Inferior parietal cortex (tissue), 1 donor: ENCODE measurements at regions not wholly inside any gene's neighbourhood (a gene's known extent, or its start where the extent isn't known, plus 50 kb on each side); places are given as distances from the start of the nearest gene placed in this dataset.
"Not testable (repeated sequence)": the region's sequence is repeated elsewhere in the genome, so short reads cannot be mapped to it uniquely, and the experiment has no call there.

Experiments
- DNase-seq: peaks from one replicate; pipeline ENCODE4 v3.0.0-alpha.2; 2016; ENCODE audit errors: extremely low spot score

- DNase-seq: not testable (repeated sequence)
These were observed 310.9 kb upstream of the IZUMO3 start for GRCh38 chr9:24856601-24857000.

GRCh38 chr9:24846248-24846912, 300.7 kb upstream of the IZUMO3 start:
- DNase-seq: no peak

GRCh38 chr9:24844217-24844616, 298.5 kb upstream of the IZUMO3 start:
- DNase-seq: no peak

- no peak for DNase-seq
These were observed 296.3 kb upstream of the IZUMO3 start for GRCh38 chr9:24841993-24842392.

- DNase-seq: no peak
These were observed 286.6 kb upstream of the IZUMO3 start for GRCh38 chr9:24832307-24832706.

GRCh38 chr9:24828687-24829086, 283.0 kb upstream of the IZUMO3 start:
- DNase-seq: no peak

GRCh38 chr9:24824607-24825006, 278.9 kb upstream of the IZUMO3 start:
- no peak for DNase-seq

GRCh38 chr9:24820196-24820595, 274.5 kb upstream of the IZUMO3 start:
- DNase-seq: no peak

GRCh38 chr9:24817756-24818155, 272.1 kb upstream of the IZUMO3 start:
- DNase-seq: no peak

GRCh38 chr9:24816006-24816405, 270.3 kb upstream of the IZUMO3 start:
- no peak for DNase-seq

- no peak for DNase-seq
These were observed 255.6 kb upstream of the IZUMO3 start for GRCh38 chr9:24801344-24801743.

GRCh38 chr9:24793787-24794186, 248.1 kb upstream of the IZUMO3 start:
- no peak for DNase-seq

GRCh38 chr9:24776226-24776625, 230.5 kb upstream of the IZUMO3 start:
- no peak for DNase-seq

- not testable (repeated sequence) for DNase-seq
These were observed 228.5 kb upstream of the IZUMO3 start for GRCh38 chr9:24774199-24774598.

- no peak for DNase-seq
These were observed 220.4 kb upstream of the IZUMO3 start for GRCh38 chr9:24766081-24766480.

- no peak for DNase-seq
These were observed 219.5 kb upstream of the IZUMO3 start for GRCh38 chr9:24765025-24765756.

GRCh38 chr9:24738421-24738961, 192.8 kb upstream of the IZUMO3 start:
- DNase-seq: no peak

GRCh38 chr9:24731754-24732153, 186.1 kb upstream of the IZUMO3 start:
- DNase-seq: no peak

GRCh38 chr9:24721621-24722020, 175.9 kb upstream of the IZUMO3 start:
- DNase-seq: no peak

GRCh38 chr9:24712206-24712605, 166.5 kb upstream of the IZUMO3 start:
- DNase-seq: no peak

GRCh38 chr9:24708814-24709213, 163.1 kb upstream of the IZUMO3 start:
- no peak for DNase-seq

- DNase-seq: no peak
These were observed 153.3 kb upstream of the IZUMO3 start for GRCh38 chr9:24698881-24699518.

- DNase-seq: no peak
These were observed 126.6 kb upstream of the IZUMO3 start for GRCh38 chr9:24672336-24672735.
